Activated naive CD8-positive, alpha-beta T cell treated with anti-CD3 and anti-CD28 coated beads, Interleukin-2, amount 10 ng/mL, durations not matched to agents 7 days and 5 days (primary cell): ENCODE measurements at regions not wholly inside any gene's neighbourhood (a gene's known extent, or its start where the extent isn't known, plus 50 kb on each side); places are given as distances from the start of the nearest gene placed in this dataset.

ENCODE experiments used
- ATAC-seq: fragments of 150-1000 bp; cut with Tn5 transposase; one replicate; pipeline ENCODE4 v1.10.0; 2021; ENCODE audit warnings: low read depth, moderate library complexity
- POLR2A ChIA-PET: fragments of 350-600 bp; sonication (Branson Sonifier 250); formaldehyde crosslinking; loops from one replicate; lab custom pipeline; 2021; ENCODE audit warnings: antibody characterized with exemption; lab: Charles Lee
- DNase-seq: peaks from one replicate; pipeline ENCODE4 v3.0.0; 2021
- H3K27ac Mint-ChIP-seq: one replicate; pipeline ENCODE4 v1.8.0; 2022; ENCODE audit warnings: mild to moderate bottlenecking, mixed read lengths
- H3K27me3 Mint-ChIP-seq: one replicate; pipeline ENCODE4 v1.8.0; 2022; ENCODE audit warnings: mild to moderate bottlenecking, moderate library complexity, mixed read lengths
- H3K36me3 Mint-ChIP-seq: one replicate; pipeline ENCODE4 v1.8.0; 2021; ENCODE audit warnings: mild to moderate bottlenecking, mixed read lengths
- H3K4me1 Mint-ChIP-seq: one replicate; pipeline ENCODE4 v1.8.0; 2021; ENCODE audit warnings: mixed read lengths
- H3K4me3 Mint-ChIP-seq: one replicate; pipeline ENCODE4 v1.8.0; 2022; ENCODE audit warnings: mild to moderate bottlenecking, moderate library complexity, mixed read lengths
- H3K9me3 Mint-ChIP-seq: one replicate; pipeline ENCODE4 v1.8.0; 2021; ENCODE audit warnings: mixed read lengths

DNA sequence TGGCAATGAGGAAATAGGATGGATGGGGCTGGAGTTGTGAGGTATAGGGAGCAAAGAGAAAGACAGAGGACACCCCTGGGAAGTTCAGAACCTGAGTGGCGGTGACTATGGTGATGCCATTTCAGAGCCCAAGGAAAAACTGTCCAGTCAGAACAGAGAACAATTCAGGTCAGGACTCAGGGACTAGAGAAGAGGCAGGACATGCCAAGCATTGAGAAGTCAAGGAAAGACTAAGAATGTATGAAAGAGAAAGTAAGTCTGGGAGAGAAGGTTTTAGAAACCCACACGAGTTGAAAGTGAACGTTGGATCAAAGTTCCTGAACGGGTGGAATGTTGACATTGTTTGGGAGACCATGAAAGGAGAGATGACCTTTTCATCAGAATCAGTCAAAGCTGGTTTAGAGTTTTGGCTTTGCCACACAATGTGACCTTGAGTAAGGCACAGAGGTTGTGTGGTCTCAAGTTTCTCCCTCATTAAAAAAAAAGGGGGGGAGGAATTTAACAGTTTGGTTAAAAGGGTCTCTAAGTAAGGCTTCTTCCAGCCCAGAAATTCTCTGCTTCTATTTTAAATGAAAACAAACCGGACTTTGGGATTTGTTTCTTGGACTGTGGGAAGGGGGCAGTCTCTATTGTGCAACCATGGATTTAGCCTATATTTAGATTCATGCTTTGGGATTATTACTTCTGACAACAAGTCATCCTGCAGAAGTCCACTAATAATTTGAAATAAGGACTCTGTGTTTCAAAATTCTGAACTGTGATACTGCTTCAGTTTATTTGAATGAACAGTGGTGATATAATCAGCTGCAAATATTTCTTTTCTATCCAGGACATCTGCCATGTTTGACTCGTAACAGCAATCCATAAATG is 315.9 kb upstream of the TBL1XR1 start:
- H3K4me1 Mint-ChIP-seq = peaks cover 2% of the 10 kb centered on the region
- H3K27me3 Mint-ChIP-seq = no peaks in the 10 kb centered on the region
- POLR2A ChIA-PET = no interaction called here
- ATAC-seq (no peak), DNase-seq (no peak)
- H3K27ac Mint-ChIP-seq = peak overlapping the region; percentile 19
- H3K36me3 Mint-ChIP-seq = peaks cover 1% of the 10 kb centered on the region
- H3K4me3 Mint-ChIP-seq = no peak overlapping the region
- peaks cover 5% of the 10 kb centered on the region for H3K9me3 Mint-ChIP-seq

DNA sequence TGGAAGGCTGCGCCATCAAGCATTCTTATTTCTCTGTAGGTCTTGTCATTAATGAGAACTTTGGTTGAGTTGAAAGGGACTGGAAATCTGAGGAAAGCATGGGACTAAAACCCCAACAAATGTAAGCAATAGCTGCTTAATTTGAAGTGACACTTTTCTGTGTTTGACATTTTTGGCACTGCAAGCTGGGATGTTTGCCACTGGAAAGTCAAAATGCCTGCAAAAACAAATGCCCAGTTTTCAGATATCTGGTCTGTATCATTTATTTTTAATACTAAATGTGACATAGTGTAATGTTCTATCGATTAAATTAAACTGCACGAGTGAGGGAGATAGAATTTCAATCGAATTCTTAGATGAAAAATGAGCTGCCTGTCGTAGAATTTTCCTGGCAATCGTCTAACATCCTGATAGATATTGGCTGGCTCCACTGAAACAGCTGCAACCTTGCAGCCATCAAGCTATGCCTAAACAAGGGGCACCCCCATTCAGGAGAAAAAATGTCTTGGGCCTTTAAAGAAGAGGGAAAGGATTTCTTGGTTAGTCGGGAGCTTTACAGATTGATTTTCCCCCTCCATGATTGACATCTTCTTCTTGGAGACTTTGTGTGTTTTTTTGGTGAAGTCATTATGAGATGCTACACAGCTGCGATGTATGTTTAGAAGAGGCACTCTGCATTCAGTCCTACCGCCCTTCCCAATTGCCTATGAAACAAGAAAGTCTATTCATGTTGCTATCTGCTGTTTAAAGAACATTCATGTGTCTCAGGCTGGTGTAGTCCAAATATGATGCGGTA is 316.7 kb upstream of the TBL1XR1 start:
- Mint-ChIP-seq H3K27me3 (no peaks in the 10 kb centered on the region), H3K4me1 (peaks cover 2% of the 10 kb centered on the region), H3K4me3 (no peak overlapping the region), H3K36me3 (peaks cover 1% of the 10 kb centered on the region), H3K27ac (no peak overlapping the region), H3K9me3 (peaks cover 5% of the 10 kb centered on the region)
- DNase-seq (no peak), ATAC-seq (no peak)
- POLR2A ChIA-PET = no interaction called here

DNA sequence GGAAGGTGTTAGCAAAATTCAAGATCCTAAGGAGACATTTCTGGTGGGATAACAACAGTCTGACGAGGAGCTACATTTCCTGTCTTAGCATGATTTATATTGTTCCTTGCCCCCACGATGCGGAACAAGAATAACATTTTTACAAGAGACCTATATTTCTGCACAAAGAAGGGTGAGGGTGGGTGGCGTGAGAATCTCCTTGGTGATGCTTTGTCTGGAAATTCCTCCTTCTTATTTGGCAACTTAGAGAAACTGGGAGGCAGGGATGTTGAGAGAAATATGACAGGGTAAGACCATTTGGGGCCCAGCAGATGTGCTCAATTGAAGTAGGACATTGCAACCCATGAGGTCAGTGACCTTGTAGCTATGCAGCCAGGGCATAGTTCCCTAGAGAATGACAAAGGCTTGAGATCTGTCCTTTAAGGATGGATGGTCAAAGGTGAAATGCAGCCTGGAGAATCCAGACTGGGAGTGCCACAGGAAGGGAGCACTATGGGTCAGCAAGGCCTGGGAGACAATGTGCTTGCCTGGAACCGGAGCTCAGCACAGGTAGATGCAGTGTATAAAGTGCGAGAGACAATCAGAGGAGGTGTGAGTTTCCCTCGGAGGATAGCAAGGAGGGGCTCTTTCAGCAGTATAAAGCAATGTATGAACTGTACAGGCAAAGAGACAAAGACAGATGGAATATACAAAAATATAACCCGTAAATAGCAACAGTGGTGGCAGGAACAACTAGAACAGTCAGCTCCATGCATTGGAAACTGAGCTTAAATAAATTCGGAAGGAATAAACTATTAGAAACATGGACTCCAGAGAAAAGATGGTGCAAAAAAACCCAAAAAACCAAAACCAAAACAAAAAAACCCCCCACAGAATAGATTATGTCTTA is 317.6 kb upstream of the TBL1XR1 start:
- Mint-ChIP-seq H3K27ac (no peak overlapping the region), H3K36me3 (peaks cover 1% of the 10 kb centered on the region), H3K27me3 (no peaks in the 10 kb centered on the region), H3K4me1 (peaks cover 2% of the 10 kb centered on the region), H3K9me3 (peaks cover 6% of the 10 kb centered on the region), H3K4me3 (no peak overlapping the region)
- no peak for DNase-seq
- POLR2A ChIA-PET = interaction anchor here (0.6 kb wide), 1 partner anchor 197 kb away, joined by 3 read pairs; no protein-coding TSS in a partner anchor
- ATAC-seq = no peak

DNA sequence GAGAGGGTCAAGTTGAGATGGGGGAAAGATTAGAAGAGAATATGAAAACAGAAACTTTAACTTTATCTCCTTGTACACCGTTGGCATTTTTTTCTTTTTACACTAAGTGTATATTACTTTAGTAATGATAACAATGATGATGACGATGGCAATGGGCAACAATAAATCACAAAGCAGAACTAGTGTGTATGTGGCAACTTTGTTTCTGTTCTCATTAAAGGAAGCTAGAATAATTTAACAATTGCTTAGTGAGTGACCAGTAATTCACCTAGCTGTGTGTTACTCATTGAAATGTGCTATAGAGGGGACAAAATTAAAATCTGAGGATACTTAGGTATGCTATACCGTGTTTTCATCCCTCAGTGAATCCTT is 318.5 kb upstream of the TBL1XR1 start:
- Mint-ChIP-seq H3K4me1 (peaks cover 2% of the 10 kb centered on the region), H3K36me3 (peaks cover 1% of the 10 kb centered on the region), H3K9me3 (peaks cover 6% of the 10 kb centered on the region), H3K27ac (no peak overlapping the region), H3K27me3 (no peaks in the 10 kb centered on the region), H3K4me3 (no peak overlapping the region)
- DNase-seq (no peak), ATAC-seq (no peak)
- POLR2A ChIA-PET = interaction anchor here (0.6 kb wide), 1 partner anchor 198 kb away, joined by 3 read pairs; no protein-coding TSS in a partner anchor

DNA sequence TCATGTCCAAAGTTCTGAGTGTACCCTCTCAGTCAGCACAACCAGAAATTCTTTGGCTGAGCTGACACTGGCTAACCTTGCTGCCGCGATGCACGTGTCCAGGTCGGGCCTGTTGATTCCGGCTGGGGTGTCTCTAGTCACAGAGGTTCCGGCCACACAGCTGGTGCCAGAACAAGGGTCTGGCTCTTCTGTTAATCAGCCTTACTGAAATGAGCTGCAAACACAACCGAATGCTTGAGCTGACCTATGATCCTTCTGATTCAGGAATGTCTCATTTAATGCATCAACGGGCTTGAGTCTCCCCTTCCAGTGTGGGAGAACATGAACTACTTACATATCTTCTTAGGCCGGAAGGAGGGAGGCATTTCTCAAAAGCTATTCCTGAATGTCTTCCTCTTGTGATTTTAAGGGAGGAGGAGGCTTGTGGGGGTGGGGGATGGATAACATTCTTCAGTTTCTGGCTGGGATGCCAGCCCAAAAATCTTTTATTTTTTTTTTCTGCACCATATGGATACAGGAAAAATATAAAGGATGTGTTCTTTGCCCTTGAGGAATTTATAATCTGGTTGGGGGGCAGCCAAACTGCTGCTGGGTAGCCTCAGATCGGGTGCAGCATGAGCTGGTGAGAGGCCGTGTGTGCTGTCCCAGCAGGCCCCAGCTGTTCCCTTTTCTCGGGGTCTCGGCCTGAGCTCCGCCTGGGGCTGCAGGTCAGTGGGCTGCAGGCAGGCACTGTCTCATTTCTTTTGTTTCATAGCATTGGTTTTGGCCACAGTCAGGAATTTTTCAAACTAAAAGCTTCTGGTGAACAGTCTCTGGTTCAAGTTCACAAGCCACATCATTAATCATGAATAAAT is 319.1 kb upstream of the TBL1XR1 start:
- no peak overlapping the region for H3K4me3 Mint-ChIP-seq
- POLR2A ChIA-PET = no interaction called here
- peaks cover 2% of the 10 kb centered on the region for H3K4me1 Mint-ChIP-seq
- H3K27ac Mint-ChIP-seq = no peak overlapping the region
- ATAC-seq (no peak), DNase-seq (no peak)
- H3K27me3 Mint-ChIP-seq = no peaks in the 10 kb centered on the region
- H3K9me3 Mint-ChIP-seq = peaks cover 6% of the 10 kb centered on the region
- H3K36me3 Mint-ChIP-seq = peaks cover 1% of the 10 kb centered on the region

DNA sequence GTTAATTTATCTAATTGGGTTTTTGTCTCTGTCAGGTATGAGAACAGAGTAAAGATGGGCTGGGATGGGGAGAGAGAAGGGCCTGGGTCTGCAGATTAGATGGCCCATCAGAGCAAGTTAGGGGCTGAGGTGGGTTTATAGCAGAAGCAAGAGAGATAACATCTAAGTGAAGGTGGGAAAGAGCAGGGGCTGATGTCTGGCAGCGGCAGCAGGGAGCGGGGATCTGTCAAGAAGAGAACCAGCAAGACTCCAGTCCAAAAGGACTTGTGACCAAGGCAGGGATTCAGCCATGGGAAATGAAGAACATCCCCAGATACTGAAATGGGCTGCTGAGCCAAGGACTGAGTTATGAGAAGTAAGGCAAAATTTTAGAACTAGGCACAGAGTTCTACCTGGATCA is 320.6 kb upstream of the TBL1XR1 start:
- POLR2A ChIA-PET = no interaction called here
- H3K9me3 Mint-ChIP-seq = peaks cover 3% of the 10 kb centered on the region
- no peak overlapping the region for H3K27ac Mint-ChIP-seq

DNA sequence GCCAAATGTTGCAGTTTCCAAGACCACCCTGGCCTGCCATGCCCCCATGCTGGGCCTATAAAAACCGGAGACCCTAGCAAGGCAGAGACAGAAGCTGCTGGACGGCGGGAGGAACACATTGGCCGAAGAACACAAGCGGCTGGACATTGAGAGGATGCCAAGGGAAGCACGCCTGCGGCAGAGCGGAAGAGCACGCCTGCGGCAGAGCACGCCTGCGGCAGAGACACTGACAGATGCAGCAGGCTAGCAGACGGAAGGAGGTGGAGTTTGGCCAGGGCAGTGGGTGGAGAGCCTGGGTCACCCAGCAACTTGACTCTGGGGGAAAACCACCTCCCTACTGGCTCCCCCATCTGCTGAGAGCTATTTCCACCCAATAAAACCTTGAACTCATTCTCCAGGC is 322.3 kb upstream of the TBL1XR1 start:
- DNase-seq = no peak
- Mint-ChIP-seq H3K4me1 (no peaks in the 10 kb centered on the region), H3K27me3 (no peaks in the 10 kb centered on the region), H3K27ac (no peak overlapping the region), H3K36me3 (no peaks in the 10 kb centered on the region), H3K9me3 (peaks cover 5% of the 10 kb centered on the region), H3K4me3 (no peak overlapping the region)
- POLR2A ChIA-PET = no interaction called here
- no peak for ATAC-seq

More for the DNA sequence above, 320.6 kb upstream of the TBL1XR1 start:
- no peaks in the 10 kb centered on the region for H3K27me3 Mint-ChIP-seq
- H3K4me1 Mint-ChIP-seq = peaks cover 2% of the 10 kb centered on the region
- DNase-seq (no peak), ATAC-seq (no peak)
- no peak overlapping the region for H3K4me3 Mint-ChIP-seq
- no peaks in the 10 kb centered on the region for H3K36me3 Mint-ChIP-seq

DNA sequence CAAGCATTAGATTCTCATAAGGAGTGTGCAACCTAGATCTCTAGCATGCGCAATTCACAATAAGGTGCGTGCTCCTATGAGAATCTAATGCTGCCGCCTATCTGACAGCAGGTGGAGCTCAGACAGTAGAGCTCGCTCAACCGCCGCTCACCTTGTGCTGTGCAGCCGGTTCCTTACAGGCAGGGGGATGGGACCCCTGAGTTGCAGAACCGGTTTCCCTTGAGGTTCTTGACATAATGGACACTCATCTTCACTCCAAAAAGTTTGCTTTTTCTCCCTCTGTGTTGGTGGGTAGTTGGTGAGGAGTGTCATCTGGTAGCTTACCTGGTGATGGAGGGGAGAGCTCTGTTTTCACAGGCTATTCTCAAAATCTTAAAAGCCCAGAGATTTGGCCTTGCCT is 324.0 kb upstream of the TBL1XR1 start:
- POLR2A ChIA-PET = no interaction called here
- Mint-ChIP-seq H3K4me1 (peaks cover 7% of the 10 kb centered on the region), H3K27me3 (no peaks in the 10 kb centered on the region), H3K4me3 (no peak overlapping the region), H3K36me3 (peaks cover 1% of the 10 kb centered on the region), H3K27ac (no peak overlapping the region), H3K9me3 (peaks cover 9% of the 10 kb centered on the region)
- ATAC-seq = no peak
- DNase-seq = no peak

DNA sequence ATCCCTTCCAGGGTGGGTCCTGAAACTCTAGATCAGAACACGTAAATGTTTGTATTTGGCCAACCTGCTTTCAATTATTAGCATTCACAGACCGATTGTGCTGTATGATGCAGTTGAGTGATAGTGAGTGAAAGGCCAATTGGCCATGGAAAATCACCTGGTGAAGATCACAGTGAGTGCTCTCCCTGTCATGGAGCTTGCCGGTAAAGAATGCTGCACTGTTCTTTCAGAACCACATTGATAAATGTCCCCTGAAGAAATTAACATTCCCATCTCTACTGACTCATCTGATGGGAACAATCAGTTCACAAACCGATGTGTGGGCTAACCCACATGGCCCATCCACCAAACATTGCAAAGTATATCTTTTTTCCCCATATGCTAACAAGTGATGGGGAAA is 324.8 kb upstream of the TBL1XR1 start:
- ATAC-seq = no peak

DNA sequence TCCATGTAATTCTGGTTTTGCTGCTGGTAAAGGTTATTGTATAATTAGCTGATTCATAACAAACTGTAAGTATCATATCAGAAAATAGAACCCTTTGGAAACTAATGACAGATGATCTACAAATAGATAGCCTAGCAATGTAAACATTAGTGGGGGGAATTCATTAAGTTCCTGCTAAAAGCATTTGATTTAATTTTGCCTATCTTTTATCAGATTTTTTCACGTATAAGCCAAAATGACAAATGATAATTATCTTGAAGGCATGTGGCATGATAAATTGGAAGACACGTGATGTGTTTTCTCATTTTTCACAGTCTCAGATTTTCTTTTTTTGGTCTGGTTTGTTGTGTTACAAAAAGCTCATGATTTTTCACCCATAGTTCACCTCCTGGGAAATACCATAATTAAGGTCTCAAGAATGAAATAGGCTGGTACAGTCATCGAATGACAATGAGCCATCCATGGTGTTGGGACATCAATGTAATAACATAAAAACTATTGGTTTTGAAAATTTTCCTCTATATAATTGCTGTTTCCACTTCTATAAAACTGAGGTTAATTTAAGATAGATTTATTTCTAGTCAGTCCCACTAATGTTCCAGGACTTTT is 325.9 kb upstream of the TBL1XR1 start:
- POLR2A ChIA-PET = no interaction called here
- DNase-seq = no peak
- no peak overlapping the region for H3K4me3 Mint-ChIP-seq
- ATAC-seq = no peak
- H3K9me3 Mint-ChIP-seq = peaks cover 9% of the 10 kb centered on the region
- peaks cover 1% of the 10 kb centered on the region for H3K36me3 Mint-ChIP-seq
- H3K27me3 Mint-ChIP-seq = no peaks in the 10 kb centered on the region
- H3K27ac Mint-ChIP-seq = no peak overlapping the region
- H3K4me1 Mint-ChIP-seq = peaks cover 8% of the 10 kb centered on the region

More for the DNA sequence above, 324.8 kb upstream of the TBL1XR1 start:
- POLR2A ChIA-PET = no interaction called here
- Mint-ChIP-seq H3K27ac (no peak overlapping the region), H3K4me3 (no peak overlapping the region), H3K9me3 (peaks cover 9% of the 10 kb centered on the region), H3K36me3 (peaks cover 1% of the 10 kb centered on the region), H3K27me3 (no peaks in the 10 kb centered on the region), H3K4me1 (peaks cover 8% of the 10 kb centered on the region)
- DNase-seq = no peak

DNA sequence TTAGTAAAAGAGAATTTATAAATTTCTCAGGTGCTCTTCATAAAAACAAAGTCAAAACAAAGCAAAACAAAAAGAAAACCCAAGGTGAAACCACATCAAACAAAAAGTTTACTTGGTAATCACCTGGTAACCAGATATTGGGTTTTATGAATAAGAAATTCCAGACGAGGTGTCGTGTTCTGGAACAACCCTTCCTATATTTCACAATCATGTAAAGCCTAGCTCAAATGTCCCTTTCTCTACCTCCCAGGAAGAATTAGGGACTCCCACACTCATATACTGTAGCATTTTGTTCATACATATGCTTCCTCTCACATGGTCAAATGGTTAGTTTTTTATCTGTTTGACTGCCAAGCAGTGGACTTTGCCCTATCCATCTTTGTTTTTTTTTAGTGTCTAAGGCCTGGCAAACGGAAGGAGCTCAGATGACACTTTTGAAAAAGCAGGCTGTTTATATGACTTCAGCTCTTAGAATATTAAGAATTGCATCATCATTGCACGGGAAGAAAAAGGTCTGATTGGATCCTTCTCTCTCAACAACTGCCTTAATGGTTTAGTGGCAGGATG is 326.7 kb upstream of the TBL1XR1 start:
- POLR2A ChIA-PET = no interaction called here
- DNase-seq = no peak

DNA sequence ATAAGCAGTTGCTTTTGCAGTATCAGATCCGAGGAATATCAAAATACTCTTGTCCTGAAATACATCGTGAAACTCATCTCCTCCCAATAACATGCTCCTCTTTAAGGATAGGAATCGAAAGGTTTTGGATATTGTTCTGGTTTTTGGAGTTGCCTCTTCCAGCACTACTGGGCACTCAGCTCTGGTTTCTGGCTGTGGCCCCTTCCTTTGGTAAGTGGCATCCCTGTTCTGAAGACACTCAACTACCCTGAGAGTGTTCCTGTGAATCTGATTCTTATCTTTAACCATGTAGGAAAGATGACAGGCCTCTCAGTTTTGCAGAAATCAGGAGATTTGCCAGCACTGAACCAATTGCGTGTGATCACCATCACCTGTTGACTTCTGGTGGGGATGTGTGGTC is 327.5 kb upstream of the TBL1XR1 start:
- H3K4me1 Mint-ChIP-seq = peaks cover 13% of the 10 kb centered on the region
- no peak overlapping the region for H3K27ac Mint-ChIP-seq
- ATAC-seq (no peak), DNase-seq (no peak)
- H3K9me3 Mint-ChIP-seq = peaks cover 8% of the 10 kb centered on the region
- H3K4me3 Mint-ChIP-seq = no peak overlapping the region
- POLR2A ChIA-PET = no interaction called here
- H3K36me3 Mint-ChIP-seq = peaks cover 1% of the 10 kb centered on the region
- no peaks in the 10 kb centered on the region for H3K27me3 Mint-ChIP-seq

More for the DNA sequence above, 326.7 kb upstream of the TBL1XR1 start:
- ATAC-seq = no peak
- Mint-ChIP-seq H3K9me3 (peaks cover 9% of the 10 kb centered on the region), H3K4me3 (no peak overlapping the region), H3K36me3 (peaks cover 1% of the 10 kb centered on the region), H3K4me1 (peaks cover 10% of the 10 kb centered on the region), H3K27ac (no peak overlapping the region), H3K27me3 (no peaks in the 10 kb centered on the region)
